ENCODE measurements at regions not wholly inside any gene's neighbourhood (a gene's known extent, or its start where the extent isn't known, plus 50 kb on each side); places are given as distances from the start of the nearest gene placed in this dataset.

DNA sequence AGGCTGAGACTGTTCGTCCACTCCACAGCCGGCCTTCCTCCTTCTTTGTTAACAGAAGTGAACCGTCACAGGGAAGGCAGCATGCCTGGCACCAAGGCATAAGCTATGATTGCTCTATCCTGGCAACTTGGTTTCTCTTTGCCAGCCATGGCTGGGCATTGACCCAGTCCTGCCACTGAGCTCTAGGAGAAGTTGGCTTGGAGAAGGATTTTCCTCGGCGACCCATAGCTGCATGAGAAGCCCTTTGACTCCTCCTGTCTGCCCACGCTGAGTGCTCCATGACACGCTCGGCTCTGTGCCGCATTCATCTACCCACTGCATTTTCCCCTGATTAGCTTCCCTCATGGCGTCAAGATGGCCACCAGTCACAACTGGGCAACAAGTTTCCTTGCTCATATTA is 111.8 kb upstream of the EXOC2 start (continued):
- TF ChIP-seq, protein P1, sequence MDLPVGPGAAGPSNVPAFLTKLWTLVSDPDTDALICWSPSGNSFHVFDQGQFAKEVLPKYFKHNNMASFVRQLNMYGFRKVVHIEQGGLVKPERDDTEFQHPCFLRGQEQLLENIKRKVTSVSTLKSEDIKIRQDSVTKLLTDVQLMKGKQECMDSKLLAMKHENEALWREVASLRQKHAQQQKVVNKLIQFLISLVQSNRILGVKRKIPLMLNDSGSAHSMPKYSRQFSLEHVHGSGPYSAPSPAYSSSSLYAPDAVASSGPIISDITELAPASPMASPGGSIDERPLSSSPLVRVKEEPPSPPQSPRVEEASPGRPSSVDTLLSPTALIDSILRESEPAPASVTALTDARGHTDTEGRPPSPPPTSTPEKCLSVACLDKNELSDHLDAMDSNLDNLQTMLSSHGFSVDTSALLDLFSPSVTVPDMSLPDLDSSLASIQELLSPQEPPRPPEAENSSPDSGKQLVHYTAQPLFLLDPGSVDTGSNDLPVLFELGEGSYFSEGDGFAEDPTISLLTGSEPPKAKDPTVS (IDR thresholded peaks at IDR 0.05; ENCODE audit: low read depth, low read length): no peak
- no peak for TF ChIP-seq ESRRA (IDR thresholded peaks at IDR 0.05; ENCODE audit: low read length)
- TF ChIP-seq, protein P2, sequence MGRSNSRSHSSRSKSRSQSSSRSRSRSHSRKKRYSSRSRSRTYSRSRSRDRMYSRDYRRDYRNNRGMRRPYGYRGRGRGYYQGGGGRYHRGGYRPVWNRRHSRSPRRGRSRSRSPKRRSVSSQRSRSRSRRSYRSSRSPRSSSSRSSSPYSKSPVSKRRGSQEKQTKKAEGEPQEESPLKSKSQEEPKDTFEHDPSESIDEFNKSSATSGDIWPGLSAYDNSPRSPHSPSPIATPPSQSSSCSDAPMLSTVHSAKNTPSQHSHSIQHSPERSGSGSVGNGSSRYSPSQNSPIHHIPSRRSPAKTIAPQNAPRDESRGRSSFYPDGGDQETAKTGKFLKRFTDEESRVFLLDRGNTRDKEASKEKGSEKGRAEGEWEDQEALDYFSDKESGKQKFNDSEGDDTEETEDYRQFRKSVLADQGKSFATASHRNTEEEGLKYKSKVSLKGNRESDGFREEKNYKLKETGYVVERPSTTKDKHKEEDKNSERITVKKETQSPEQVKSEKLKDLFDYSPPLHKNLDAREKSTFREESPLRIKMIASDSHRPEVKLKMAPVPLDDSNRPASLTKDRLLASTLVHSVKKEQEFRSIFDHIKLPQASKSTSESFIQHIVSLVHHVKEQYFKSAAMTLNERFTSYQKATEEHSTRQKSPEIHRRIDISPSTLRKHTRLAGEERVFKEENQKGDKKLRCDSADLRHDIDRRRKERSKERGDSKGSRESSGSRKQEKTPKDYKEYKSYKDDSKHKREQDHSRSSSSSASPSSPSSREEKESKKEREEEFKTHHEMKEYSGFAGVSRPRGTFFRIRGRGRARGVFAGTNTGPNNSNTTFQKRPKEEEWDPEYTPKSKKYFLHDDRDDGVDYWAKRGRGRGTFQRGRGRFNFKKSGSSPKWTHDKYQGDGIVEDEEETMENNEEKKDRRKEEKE (IDR thresholded peaks at IDR 0.05): no peak
- no peak for TF ChIP-seq ZBTB11 (CRISPR knock-in tag; IDR thresholded peaks at IDR 0.05)
- no peak for TF ChIP-seq BCL11A (IDR thresholded peaks at IDR 0.05; ENCODE audit: low read depth, low read length)

Data from GM12878 (cell line).